GM12873 (cell line): ENCODE measurements at regions not wholly inside any gene's neighbourhood (a gene's known extent, or its start where the extent isn't known, plus 50 kb on each side); places are given as distances from the start of the nearest gene placed in this dataset.

Experiments
- CTCF ChIP-seq: IDR thresholded peaks from 2 replicates; pipeline ENCODE4 v1.5.1; 2012; ENCODE audit warnings: low read depth, mild to moderate bottlenecking, moderate library complexity, low read length, control low read depth; ENCODE audit not compliant: insufficient read depth; ENCODE audit errors: missing control alignments

DNA sequence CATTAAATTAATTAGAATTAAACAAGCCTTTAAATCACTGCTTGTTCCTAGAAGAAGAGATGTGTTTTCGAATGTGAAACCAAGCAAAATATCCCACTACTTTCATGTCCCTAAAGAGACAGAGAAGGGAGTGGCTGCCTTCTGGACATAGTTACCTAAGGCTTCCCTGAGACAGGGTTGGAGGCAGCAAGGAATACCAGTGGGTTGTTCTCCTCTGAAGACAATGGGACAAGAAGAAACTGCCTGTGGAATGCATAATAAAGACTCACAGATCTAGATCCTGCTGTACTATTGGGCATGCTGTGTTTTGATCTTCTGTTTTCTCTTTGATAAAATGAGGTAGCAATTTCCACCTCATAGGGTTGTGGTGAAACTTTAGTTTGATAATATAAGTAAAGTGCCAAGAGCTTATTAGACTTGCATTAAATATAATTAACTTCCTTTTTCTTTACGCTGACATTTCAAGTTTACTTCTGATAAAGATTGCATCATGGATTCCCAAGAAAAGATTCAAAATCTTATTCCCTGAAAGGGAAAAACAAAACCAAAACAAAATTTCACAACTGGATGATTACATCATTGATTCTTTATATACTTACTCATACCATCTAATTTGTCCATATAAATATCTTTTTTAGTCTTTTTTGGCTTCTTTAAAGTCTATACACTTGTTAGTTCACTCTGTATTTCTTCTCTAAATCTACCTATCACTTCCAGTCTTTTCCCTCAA is 621.3 kb downstream of the ETS1 start:
- TF ChIP-seq CTCF = no peak

DNA sequence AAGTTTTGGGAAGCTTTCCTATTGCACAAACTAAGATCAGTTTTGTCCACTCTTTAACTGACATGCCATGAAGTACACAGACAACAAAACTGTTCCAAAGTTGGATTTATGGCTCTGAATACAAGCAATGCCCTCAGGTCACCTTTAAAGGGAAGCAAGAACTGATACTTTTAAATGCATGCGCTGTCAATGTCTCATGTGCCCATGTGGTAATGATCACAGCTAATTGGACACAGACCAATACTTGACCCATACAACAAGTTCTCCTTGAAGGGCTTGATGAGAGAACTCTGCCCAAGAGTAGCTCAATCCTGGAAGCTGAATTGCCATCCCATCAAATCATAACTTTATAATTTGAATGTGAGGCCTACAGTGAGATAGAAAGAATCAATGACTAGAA is 624.9 kb downstream of the ETS1 start:
- no peak for TF ChIP-seq CTCF

DNA sequence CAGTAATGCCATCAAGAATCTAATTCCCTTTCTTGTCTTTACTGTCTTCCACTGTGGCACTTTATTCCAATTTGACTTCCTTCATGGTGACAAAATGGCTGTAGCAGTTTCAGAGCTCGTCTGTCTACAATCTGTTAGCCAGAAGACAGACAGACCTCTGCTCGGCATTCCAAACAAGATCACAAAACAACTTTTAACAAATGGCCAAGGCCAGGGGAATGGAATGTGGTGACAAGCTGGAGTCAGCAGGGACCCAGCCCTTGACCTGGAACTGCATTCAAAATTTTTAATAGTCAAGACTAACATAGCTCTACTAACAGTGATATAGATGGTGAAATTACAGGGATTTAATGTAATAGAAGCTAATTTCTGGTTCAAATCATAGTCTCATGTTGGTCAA is 637.2 kb downstream of the ETS1 start:
- TF ChIP-seq CTCF = no peak

GRCh38 chr11:127943763-127944162 is 643.6 kb downstream of the ETS1 start:
- TF ChIP-seq CTCF = no peak

DNA sequence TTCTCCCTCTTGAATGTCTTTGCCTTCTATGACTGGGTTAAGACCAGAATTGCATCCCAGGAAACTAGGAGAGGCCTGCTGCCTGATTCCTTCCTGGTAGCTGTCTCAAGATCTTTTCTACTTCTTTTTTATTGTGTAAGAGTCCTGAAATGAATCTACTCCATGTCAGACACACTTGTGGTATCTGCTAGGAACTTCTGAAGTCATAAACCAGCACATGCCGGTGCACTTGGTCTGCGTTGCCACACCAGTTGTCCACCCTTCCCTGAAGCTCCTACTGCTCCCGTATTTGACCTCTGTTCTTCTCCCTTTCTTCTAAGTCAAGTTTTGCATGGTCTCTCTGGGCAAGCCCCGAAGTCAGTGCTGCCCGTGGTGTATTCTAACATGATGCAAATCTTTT is 644.2 kb downstream of the ETS1 start:
- no peak for TF ChIP-seq CTCF

DNA sequence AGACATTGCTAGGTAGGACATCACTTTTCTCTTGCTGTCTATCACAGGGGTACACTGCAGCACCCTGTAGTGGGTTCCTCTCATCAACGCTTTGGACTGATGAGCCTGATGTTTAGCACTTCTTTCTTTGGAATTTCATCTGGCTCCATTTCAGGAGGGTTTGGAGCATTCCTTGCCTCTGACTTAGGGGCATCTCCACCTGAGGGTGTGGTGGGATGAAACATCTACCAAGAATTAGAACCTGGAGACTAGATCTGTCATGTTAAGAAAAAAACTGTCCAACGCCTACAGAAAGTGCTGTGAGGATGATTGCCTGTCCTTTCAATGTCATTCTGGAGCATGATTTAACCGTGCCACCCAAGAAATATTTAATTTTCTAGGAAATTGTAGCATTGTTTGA is 648.4 kb downstream of the ETS1 start:
- TF ChIP-seq CTCF = no peak

GRCh38 chr11:127935081-127935480 is 652.3 kb downstream of the ETS1 start:
- no peak for TF ChIP-seq CTCF

DNA sequence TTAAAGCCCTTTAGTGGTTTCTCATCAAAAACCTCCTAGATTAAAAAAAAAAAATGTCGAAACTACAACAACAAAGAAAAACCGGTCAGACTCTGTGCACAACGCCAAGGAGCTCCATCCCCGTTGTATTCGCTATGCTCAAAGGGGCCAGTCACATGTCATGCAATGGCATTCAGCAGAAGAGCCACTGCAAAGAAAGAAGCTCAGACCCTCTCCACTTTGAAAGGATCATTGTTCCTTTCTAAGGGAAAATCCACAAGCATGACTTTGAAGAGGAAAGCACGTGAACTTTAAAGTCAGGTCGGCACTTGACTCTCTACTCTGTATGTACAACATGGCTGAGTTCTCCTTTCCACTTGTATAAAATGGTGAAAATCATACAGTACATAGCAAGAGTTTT is 655.6 kb downstream of the ETS1 start:
- TF ChIP-seq CTCF = no peak
